Stimulated activated naive CD8-positive, alpha-beta T cell treated with anti-CD3 and anti-CD28 coated beads, Interleukin-15, Interleukin-2, amounts not matched to agents 100 ng/mL and 50 ng/mL, for 24 hours (primary cell): ENCODE measurements at regions not wholly inside any gene's neighbourhood (a gene's known extent, or its start where the extent isn't known, plus 50 kb on each side); places are given as distances from the start of the nearest gene placed in this dataset.
"Not testable (repeated sequence)": the region's sequence is repeated elsewhere in the genome, so short reads cannot be mapped to it uniquely, and the experiment has no call there.

Source experiments
- H3K27ac Mint-ChIP-seq: one replicate; pipeline ENCODE4 v1.8.0; 2021; ENCODE audit warnings: mild to moderate bottlenecking, mixed read lengths
- H3K27me3 Mint-ChIP-seq: one replicate; pipeline ENCODE4 v1.8.0; 2021; ENCODE audit warnings: mixed read lengths
- H3K36me3 Mint-ChIP-seq: one replicate; pipeline ENCODE4 v1.8.0; 2021; ENCODE audit warnings: low read depth, mixed read lengths
- H3K4me1 Mint-ChIP-seq: one replicate; pipeline ENCODE4 v1.8.0; 2021; ENCODE audit warnings: low read depth, mixed read lengths
- H3K4me3 Mint-ChIP-seq: one replicate; pipeline ENCODE4 v1.8.0; 2021; ENCODE audit warnings: mild to moderate bottlenecking, mixed read lengths
- H3K9me3 Mint-ChIP-seq: one replicate; pipeline ENCODE4 v1.8.0; 2021; ENCODE audit warnings: mixed read lengths

DNA sequence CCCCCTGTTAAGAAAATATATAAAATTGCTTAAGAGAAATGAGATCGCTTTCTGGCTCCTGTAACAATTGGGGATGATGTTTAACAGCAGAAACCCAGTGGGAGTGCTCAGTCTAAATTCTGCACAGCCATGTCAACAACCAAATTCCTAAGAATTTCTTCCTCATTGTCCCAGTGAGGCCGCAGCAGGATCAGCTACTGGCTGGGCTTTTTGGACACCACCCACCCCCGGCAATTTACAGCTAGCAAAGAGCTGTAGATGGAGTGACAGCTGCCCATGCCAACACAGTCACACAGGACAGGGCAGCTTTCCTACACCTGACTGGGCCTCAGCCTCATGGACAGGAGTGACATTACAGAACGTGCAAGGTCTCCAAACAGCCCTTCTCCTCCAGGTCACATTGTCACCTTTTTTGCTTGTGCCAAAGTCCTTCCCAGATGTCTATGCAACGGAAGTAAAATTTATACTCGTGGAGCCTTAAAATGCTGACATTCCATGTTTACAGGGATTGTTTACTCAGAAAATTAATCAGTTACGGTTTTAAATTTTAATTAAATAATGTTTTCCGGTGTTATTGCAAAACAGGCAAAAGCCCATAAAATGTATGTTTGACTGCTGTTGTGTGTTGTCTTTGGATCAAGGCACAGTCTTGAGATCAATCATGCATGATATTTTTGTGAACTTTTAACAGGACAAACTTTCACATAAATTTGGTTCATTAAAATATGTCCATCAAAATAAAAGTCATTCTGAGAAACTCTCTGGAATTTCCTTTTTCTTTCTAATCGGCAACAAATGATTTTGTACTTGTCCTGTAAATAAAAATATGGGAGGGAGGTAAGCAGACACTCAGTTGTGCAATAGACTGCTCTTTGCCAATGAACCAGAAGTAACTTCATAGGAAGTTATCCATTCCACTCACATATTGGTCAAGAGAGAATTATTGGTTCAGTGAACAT lies 943.2 kb downstream of the MCTP2 start:
- Mint-ChIP-seq H3K9me3 (peaks cover 3% of the 10 kb centered on the region), H3K4me1 (no peaks in the 10 kb centered on the region), H3K4me3 (no peak overlapping the region), H3K36me3 (no peaks in the 10 kb centered on the region), H3K27ac (no peak overlapping the region), H3K27me3 (peaks cover 4% of the 10 kb centered on the region)

DNA sequence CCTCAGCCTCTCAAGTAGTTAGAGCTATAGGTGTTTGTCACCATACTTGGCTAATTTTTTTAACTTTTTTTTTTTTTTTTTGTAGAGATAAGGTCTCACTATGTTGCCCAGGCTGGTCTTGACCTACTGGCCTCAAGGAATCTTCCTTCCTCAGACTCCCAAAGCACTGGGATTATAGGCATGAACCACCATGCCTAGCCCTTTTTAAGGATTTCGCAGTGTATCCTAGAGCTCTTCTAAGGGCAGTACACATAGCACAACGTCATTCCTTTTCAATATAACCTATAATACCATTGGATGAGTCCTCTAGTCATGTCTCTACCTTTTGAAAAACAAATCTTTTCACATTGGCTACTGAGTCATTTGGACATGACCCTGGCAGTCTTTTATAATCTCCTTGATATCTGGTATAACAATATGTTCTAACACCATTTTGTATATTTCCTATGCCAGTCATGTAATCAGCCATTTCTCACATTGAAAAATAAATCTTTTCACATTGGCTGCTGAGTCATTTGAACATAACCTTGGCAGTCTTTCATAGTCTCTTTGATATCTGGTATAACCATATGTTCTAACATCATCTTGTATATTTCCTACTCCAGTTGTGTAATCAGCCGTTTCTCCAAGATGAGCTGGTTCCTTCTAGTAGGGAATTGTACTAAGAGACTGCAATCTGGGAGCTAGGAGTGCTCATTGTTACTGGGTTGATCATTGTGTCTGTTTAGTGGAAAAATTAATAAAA lies 944.7 kb downstream of the MCTP2 start:
- no peaks in the 10 kb centered on the region for H3K36me3 Mint-ChIP-seq
- peaks cover 7% of the 10 kb centered on the region for H3K9me3 Mint-ChIP-seq
- H3K4me3 Mint-ChIP-seq = no peak overlapping the region
- no peak overlapping the region for H3K27ac Mint-ChIP-seq
- H3K4me1 Mint-ChIP-seq = no peaks in the 10 kb centered on the region
- no peaks in the 10 kb centered on the region for H3K27me3 Mint-ChIP-seq

DNA sequence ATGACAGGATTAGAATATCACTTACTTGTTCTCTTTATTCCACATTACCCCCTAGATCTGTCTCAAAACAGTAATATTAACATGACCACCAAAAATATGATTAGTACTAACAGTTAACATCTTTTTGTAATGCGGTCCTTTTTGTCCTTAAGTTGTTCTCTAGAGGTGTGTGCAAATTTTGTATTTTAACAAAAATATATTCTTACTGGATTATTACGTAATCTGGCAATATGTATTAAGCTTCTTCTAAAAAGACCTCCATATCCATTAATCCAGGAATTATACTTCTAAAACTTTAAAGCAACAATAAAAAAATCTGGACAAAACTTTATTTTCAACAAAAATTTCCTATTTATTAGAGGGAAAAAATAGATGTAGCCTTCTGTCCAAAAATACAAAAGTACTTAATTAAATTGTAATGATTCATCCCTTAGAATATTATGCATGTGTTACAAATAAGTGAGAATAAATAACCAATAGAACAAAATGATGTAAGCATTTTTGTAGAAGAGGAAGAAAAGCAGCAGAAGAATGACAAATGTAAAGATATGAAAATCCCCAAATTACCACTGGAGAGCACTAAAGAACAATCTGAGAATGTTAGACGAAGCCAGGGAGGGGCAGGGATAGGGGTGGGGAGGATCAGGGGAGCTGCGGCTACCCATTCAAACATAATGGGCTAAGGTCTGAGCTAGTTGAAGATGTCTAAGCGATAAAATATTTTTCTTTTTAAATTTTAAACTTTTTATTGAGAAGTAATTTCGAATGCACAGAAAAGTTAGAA lies 945.6 kb downstream of the MCTP2 start:
- Mint-ChIP-seq H3K27me3 (no peaks in the 10 kb centered on the region), H3K4me1 (no peaks in the 10 kb centered on the region), H3K9me3 (peaks cover 8% of the 10 kb centered on the region), H3K27ac (no peak overlapping the region), H3K4me3 (no peak overlapping the region), H3K36me3 (no peaks in the 10 kb centered on the region)

DNA sequence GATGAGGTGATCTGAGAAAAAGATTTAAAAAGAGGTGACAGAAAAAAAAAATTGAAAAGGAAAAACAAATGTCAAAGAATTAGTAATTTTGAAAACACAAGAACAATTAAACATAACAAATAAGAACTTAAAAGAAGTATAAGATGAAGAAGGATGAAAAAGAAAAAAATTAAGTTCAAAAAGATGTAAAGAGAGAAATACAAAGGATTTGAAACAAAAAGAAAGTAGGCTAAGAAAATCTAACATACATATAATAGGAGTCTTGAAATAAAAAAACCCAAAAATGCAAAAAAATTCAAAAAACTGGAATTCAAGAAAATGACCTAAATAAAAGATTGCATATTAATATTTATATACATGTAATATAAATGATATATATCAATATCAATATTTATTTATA lies 949.2 kb downstream of the MCTP2 start:
- Mint-ChIP-seq H3K27ac (no peak overlapping the region), H3K27me3 (no peaks in the 10 kb centered on the region), H3K36me3 (no peaks in the 10 kb centered on the region)

DNA sequence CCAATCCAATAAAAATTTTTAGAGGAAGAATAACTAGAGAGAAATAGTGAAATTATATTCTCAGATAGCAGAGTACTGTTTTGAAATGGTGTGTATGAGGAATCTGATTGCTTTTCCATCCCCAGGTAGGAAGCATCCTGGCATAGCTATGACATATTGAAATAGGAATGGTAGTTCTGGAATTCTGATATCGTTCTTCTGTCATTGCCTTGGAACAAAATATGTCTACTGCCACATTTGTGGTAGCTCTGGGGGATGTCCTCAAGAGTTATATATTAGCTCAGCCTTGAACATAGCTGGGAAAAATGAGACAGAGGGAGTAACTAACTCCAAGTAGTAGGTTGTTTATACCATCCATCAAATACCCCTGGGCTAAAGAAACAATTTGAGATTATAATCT lies 950.7 kb downstream of the MCTP2 start:
- Mint-ChIP-seq H3K27me3 (no peaks in the 10 kb centered on the region), H3K36me3 (no peaks in the 10 kb centered on the region), H3K27ac (no peak overlapping the region), H3K4me1 (no peaks in the 10 kb centered on the region), H3K9me3 (peaks cover 8% of the 10 kb centered on the region), H3K4me3 (no peak overlapping the region)

More for the DNA sequence above, 949.2 kb downstream of the MCTP2 start:
- H3K9me3 Mint-ChIP-seq = peaks cover 8% of the 10 kb centered on the region
- H3K4me3 Mint-ChIP-seq = no peak overlapping the region
- H3K4me1 Mint-ChIP-seq = no peaks in the 10 kb centered on the region

DNA sequence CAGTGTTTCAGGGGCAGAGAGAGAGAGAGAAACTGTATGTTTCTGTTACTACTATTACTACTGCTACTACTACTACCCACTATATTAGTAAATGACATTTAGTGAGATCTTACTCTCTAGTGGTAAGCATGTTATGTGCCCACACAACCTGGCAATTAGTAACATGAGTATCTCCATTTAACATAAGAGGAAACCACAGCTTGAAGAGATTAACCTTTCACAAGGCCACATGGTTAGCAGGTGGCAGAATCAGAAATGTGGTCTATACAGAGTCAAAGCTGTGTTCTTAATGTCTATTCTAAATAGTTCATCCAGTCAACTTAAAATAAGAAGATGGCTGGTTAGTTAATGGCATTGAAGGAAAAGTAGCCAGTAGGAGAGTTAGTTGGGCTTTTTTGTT lies 961.6 kb downstream of the MCTP2 start:
- Mint-ChIP-seq H3K27ac (no peak overlapping the region), H3K27me3 (no peaks in the 10 kb centered on the region), H3K36me3 (no peaks in the 10 kb centered on the region), H3K9me3 (peaks cover 4% of the 10 kb centered on the region), H3K4me1 (no peaks in the 10 kb centered on the region), H3K4me3 (no peak overlapping the region)

DNA sequence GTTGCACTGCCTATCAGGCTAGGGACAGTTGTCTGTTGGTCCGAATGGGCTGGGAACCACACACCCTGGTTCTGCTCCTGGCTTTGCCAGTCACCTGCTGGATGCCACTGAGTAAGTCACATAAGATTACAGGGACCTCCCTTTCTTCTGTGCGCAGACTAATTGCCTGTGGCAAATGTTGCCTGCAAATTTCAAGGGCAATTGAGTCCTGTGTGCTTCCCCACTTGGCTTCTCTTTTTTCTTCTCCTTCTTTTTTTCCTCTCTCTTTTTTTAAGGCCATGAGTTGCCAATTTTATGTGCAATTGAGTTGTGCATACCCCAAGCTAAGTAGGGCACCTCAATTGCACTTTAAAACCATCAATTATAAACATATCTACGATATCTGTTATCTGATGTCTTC lies 963.4 kb downstream of the MCTP2 start:
- Mint-ChIP-seq H3K9me3 (peaks cover 11% of the 10 kb centered on the region), H3K4me3 (no peak overlapping the region), H3K36me3 (no peaks in the 10 kb centered on the region), H3K4me1 (no peaks in the 10 kb centered on the region), H3K27me3 (no peaks in the 10 kb centered on the region), H3K27ac (no peak overlapping the region)

DNA sequence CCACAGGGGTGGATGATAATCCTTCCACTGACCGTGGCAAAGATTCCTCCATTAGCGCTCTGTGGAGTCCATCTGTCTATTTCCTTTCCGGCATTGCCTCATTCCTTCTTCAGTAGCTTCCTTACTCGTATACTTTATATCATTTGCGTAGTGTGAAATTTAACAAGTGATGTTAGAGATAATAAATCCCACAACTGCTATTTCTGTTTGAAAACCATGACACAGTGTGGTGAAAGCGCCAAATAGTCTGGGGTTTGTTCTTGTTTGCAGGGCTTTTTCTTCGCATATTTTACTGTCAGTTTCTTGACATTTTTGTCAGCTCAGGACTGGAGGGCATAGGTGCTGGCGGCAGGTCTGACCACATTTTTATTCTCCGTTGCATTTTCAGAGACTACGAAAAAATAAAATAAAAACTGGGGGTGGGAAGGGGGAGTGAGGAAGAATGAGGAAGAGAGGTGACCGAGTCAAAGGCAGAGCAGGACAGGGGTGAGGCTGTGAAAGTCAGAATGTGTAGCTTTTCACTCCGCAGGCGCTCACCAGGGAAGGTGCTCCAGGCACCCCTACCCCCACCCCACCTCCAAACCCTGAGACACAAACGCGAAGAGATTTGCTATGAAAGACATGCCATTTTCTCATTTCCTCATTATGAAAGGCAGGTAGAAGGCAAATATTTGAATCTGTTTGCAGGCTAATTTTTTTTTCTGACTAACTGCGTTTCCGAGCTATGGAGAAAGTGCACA lies 965.0 kb downstream of the MCTP2 start:
- Mint-ChIP-seq H3K4me3 (no peak overlapping the region), H3K9me3 (peaks cover 16% of the 10 kb centered on the region), H3K4me1 (no peaks in the 10 kb centered on the region), H3K36me3 (no peaks in the 10 kb centered on the region), H3K27ac (no peak overlapping the region), H3K27me3 (no peaks in the 10 kb centered on the region)

DNA sequence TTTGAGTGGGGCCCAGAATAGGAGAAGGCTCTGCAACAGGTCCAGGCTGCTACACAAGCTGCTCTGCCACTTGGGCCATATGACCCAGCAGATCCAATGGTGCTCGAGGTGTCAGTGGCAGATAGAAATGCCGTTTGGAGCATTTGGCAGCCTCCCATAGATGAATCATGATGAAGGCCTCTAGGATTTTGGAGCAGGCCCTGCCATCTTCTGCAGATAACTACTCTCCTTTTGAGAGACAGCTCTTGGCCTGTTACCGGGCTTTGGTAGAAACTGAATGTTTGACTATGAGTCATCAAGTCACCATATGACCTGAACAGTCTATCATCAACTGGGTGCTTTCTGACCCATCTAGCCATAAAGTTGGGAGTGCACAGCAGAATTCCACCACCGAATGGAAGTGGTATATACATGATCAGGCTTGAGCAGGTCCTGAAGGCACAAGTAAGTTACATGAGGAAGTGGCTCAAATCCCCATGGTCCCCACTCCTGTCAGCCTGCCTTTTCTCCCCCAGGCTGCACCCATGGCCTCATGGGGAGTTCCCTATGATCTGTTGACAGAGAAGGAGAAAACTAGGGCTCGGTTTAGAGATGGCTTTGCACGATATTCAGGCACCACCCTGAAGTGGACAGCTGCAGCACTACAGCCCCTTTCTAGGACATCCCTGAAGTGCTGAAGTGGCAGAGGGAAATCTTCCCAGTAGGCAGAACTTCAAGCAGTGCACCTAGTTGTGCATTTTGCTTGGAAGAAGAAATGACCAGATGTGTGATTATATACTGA lies 971.4 kb downstream of the MCTP2 start:
- no peak overlapping the region for H3K27ac Mint-ChIP-seq
- H3K4me1 Mint-ChIP-seq = no peaks in the 10 kb centered on the region
- H3K27me3 Mint-ChIP-seq = no peaks in the 10 kb centered on the region
- H3K9me3 Mint-ChIP-seq = peaks cover 41% of the 10 kb centered on the region
- no peaks in the 10 kb centered on the region for H3K36me3 Mint-ChIP-seq
- no peak overlapping the region for H3K4me3 Mint-ChIP-seq

DNA sequence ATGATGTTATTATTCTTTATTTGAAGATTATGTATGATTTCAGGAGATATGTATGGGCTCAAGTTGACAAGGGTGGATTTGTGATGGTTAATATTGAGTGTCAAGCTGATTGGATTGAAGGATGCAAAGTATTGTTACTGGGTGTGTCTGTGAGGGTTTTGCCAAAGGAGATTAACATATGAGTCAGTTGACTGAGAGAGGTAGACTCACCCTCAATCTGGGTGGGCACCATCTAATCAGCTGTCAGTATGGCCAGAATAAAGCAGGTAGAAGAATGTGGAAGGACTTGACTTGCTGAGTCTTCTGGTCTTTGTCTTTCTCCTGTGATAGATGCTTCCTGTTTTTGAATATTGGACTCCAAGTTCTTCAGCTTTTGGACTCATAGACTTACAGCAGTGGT lies 973.7 kb downstream of the MCTP2 start:
- H3K27me3 Mint-ChIP-seq = no peaks in the 10 kb centered on the region
- no peak overlapping the region for H3K4me3 Mint-ChIP-seq
- H3K9me3 Mint-ChIP-seq = peaks cover 36% of the 10 kb centered on the region
- H3K4me1 Mint-ChIP-seq = no peaks in the 10 kb centered on the region
- H3K36me3 Mint-ChIP-seq = no peaks in the 10 kb centered on the region
- H3K27ac Mint-ChIP-seq = no peak overlapping the region

DNA sequence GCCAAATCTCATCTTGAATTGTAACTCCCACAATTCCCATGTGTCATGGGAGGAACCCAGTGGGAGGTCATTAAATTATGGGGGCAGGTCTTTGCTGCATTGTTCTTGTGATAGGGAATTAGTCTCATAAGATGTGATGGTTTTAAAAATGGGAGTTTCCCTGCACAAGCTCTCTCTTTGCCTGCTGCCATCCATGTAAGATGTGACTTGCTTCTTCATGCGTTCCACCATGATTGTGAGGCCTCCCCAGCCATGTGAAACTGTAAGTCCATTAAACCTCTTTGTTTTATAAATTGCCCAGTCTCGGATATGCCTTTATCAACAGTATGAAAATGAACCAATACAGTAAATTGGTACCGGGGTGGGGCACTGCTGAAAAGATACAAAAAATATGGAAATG lies 974.5 kb downstream of the MCTP2 start:
- not testable (repeated sequence) for H3K4me3 Mint-ChIP-seq, H3K27ac Mint-ChIP-seq
- H3K9me3 Mint-ChIP-seq = peaks cover 30% of the 10 kb centered on the region

DNA sequence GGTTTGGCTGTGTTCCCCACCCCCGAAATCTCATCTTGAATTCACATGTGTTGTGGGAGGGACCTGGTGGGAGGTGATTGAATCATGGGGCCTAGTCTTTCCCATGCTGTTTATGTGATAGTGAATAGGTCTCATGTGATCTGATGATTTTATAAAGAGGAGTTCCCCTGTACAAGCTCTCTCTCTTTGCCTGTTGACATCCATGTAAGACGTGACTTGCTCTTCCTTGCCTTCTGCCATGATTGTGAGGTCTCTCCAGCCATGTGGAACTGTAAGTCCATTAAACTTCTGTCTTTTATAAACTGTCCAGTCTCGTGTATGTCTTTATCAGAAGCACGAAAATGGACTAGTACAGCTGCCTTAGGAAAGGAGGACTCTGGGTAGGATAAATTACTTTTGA lies 976.7 kb downstream of the MCTP2 start:
- H3K4me3 Mint-ChIP-seq = no peak overlapping the region
- H3K9me3 Mint-ChIP-seq = peaks cover 24% of the 10 kb centered on the region
- H3K4me1 Mint-ChIP-seq = no peaks in the 10 kb centered on the region
- no peaks in the 10 kb centered on the region for H3K27me3 Mint-ChIP-seq
- H3K36me3 Mint-ChIP-seq = no peaks in the 10 kb centered on the region
- H3K27ac Mint-ChIP-seq = no peak overlapping the region

More for the DNA sequence above, 974.5 kb downstream of the MCTP2 start:
- H3K4me1 Mint-ChIP-seq, H3K36me3 Mint-ChIP-seq, H3K27me3 Mint-ChIP-seq: not testable (repeated sequence)

DNA sequence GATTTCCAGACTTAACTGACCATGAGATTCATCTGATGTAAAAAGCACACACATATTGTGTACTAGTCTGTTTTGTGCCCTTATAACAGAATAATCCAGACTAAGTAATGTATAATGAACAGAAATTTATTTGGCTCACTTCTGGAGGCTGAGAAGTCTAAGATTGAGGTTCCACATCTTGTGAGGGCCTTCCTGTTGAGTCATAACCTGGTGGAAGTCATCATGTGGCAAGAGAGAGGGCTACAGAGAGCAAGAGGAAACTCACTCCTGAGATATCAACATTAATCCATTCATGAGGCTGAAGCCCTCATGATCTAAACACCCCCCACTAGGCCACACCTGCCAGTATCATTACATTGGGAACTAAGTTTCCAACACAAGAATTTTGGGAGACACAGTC lies 977.6 kb downstream of the MCTP2 start:
- H3K27me3 Mint-ChIP-seq = no peaks in the 10 kb centered on the region
- H3K9me3 Mint-ChIP-seq = peaks cover 24% of the 10 kb centered on the region
- no peaks in the 10 kb centered on the region for H3K36me3 Mint-ChIP-seq
- H3K4me1 Mint-ChIP-seq = no peaks in the 10 kb centered on the region
- H3K4me3 Mint-ChIP-seq = no peak overlapping the region
- no peak overlapping the region for H3K27ac Mint-ChIP-seq
